ENCODE measurements at regions not wholly inside any gene's neighbourhood (a gene's known extent, or its start where the extent isn't known, plus 50 kb on each side); places are given as distances from the start of the nearest gene placed in this dataset.
"Not testable (repeated sequence)": the region's sequence is repeated elsewhere in the genome, so short reads cannot be mapped to it uniquely, and the experiment has no call there.

DNA sequence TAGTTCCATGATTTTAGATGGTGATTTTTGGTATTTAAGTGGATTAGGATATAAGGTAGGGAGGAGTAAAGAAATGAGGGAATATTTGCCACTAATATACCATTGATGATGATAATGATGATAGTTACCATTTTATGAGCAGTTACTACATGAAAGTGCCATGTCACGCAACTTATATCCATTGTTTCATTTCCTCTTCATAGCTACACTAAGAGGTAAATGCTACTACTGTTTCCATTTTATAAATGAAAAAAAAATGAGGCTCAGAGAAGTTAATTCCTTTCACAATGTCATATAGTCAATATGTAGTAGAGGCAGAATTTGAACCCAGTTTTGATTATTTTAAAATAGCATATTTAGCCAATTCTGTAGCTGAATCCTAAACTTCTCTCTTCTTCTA, 112.2 kb upstream of the ADRA1B start:
- Mint-ChIP-seq H3K36me3 (ENCODE audit: low read depth, unreplicated experiment) (no peaks in the 10 kb centered on the region), H3K4me3 (ENCODE audit: unreplicated experiment) (no peak overlapping the region), H3K9me3 (ENCODE audit: unreplicated experiment) (no peaks in the 10 kb centered on the region), H3K27ac (ENCODE audit: unreplicated experiment) (no peak overlapping the region), H3K27me3 (ENCODE audit: low read depth, unreplicated experiment) (peaks cover 6% of the 10 kb centered on the region), H3K4me1 (ENCODE audit: low read depth, unreplicated experiment) (no peaks in the 10 kb centered on the region)
- no peak for FAIRE-seq
- no peaks in the 10 kb centered on the region for H4K20me1 ChIP-seq (ENCODE audit: insufficient read depth, low read length)
- no peaks in the 10 kb centered on the region for H3K9me3 ChIP-seq (ENCODE audit: insufficient read depth, low read depth, low read length)
- no peak for TF ChIP-seq EZH2 (IDR thresholded peaks at IDR 0.05; ENCODE audit: insufficient read depth, low read length)
- TF ChIP-seq, protein P1, sequence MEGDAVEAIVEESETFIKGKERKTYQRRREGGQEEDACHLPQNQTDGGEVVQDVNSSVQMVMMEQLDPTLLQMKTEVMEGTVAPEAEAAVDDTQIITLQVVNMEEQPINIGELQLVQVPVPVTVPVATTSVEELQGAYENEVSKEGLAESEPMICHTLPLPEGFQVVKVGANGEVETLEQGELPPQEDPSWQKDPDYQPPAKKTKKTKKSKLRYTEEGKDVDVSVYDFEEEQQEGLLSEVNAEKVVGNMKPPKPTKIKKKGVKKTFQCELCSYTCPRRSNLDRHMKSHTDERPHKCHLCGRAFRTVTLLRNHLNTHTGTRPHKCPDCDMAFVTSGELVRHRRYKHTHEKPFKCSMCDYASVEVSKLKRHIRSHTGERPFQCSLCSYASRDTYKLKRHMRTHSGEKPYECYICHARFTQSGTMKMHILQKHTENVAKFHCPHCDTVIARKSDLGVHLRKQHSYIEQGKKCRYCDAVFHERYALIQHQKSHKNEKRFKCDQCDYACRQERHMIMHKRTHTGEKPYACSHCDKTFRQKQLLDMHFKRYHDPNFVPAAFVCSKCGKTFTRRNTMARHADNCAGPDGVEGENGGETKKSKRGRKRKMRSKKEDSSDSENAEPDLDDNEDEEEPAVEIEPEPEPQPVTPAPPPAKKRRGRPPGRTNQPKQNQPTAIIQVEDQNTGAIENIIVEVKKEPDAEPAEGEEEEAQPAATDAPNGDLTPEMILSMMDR (IDR thresholded peaks at IDR 0.05; ENCODE audit: insufficient read depth, low read depth, low read length), result no peak
- no peak overlapping the region for H3K9ac ChIP-seq (ENCODE audit: low read length)
- no peak overlapping the region for H3K27ac ChIP-seq (ENCODE audit: low read depth, low read length)
- H3K4me2 ChIP-seq (ENCODE audit: low read length), result no peak overlapping the region
- no peak overlapping the region for H3K4me3 ChIP-seq (ENCODE audit: insufficient read depth, low read depth, low read length)
- no peak for DNase-seq (ENCODE audit: low read depth)
- H3K36me3 ChIP-seq (ENCODE audit: insufficient read depth, low read length), result no peaks in the 10 kb centered on the region
- H3K27me3 ChIP-seq (ENCODE audit: insufficient read depth, low read length), result no peaks in the 10 kb centered on the region
- no peaks in the 10 kb centered on the region for H3K79me2 ChIP-seq (ENCODE audit: insufficient read depth, low read length)
- H3K4me1 ChIP-seq (ENCODE audit: insufficient read depth, low read length), result no peaks in the 10 kb centered on the region
- no peak overlapping the region for H2AFZ ChIP-seq (ENCODE audit: low read depth, low read length)

- Histone ChIP-seq H4K20me1 (ENCODE audit: insufficient read depth, low read length) (no peaks in the 10 kb centered on the region), H3K9me3 (ENCODE audit: insufficient read depth, low read depth, low read length) (no peaks in the 10 kb centered on the region), H3K4me3 (ENCODE audit: insufficient read depth, low read depth, low read length) (no peak overlapping the region), H3K4me1 (ENCODE audit: insufficient read depth, low read length) (no peaks in the 10 kb centered on the region), H3K79me2 (ENCODE audit: insufficient read depth, low read length) (no peaks in the 10 kb centered on the region), H3K36me3 (ENCODE audit: insufficient read depth, low read length) (no peaks in the 10 kb centered on the region), H3K27ac (ENCODE audit: low read depth, low read length) (no peak overlapping the region), H3K9ac (ENCODE audit: low read length) (no peak overlapping the region), H3K4me2 (ENCODE audit: low read length) (no peak overlapping the region), H2AFZ (ENCODE audit: low read depth, low read length) (no peak overlapping the region), H3K27me3 (ENCODE audit: insufficient read depth, low read length) (no peaks in the 10 kb centered on the region)
- peak; percentile 48 for DNase-seq (ENCODE audit: low read depth)
- H3K4me1 Mint-ChIP-seq (ENCODE audit: low read depth, unreplicated experiment), result no peaks in the 10 kb centered on the region
- TF ChIP-seq, protein P1 (IDR thresholded peaks at IDR 0.05; ENCODE audit: insufficient read depth, low read depth, low read length), result no peak
- TF ChIP-seq EZH2 (IDR thresholded peaks at IDR 0.05; ENCODE audit: insufficient read depth, low read length), result no peak
- peak; percentile 63 for FAIRE-seq
- no peaks in the 10 kb centered on the region for H3K36me3 Mint-ChIP-seq (ENCODE audit: low read depth, unreplicated experiment)
- peaks cover 4% of the 10 kb centered on the region for H3K27me3 Mint-ChIP-seq (ENCODE audit: low read depth, unreplicated experiment)
- H3K4me3 Mint-ChIP-seq (ENCODE audit: unreplicated experiment), result no peak overlapping the region
- no peaks in the 10 kb centered on the region for H3K9me3 Mint-ChIP-seq (ENCODE audit: unreplicated experiment)
- no peak overlapping the region for H3K27ac Mint-ChIP-seq (ENCODE audit: unreplicated experiment)
These were observed 111.3 kb upstream of the ADRA1B start for GRCh38 chr5:159805021-159805420.

GRCh38 chr5:159807135-159807534, 109.1 kb upstream of the ADRA1B start:
- not testable (repeated sequence) for H3K4me1 Mint-ChIP-seq (ENCODE audit: low read depth, unreplicated experiment); H3K4me3 ChIP-seq (ENCODE audit: insufficient read depth, low read depth, low read length); H3K27ac Mint-ChIP-seq (ENCODE audit: unreplicated experiment); H3K36me3 ChIP-seq (ENCODE audit: insufficient read depth, low read length); H2AFZ ChIP-seq (ENCODE audit: low read depth, low read length); H3K4me3 Mint-ChIP-seq (ENCODE audit: unreplicated experiment); H3K79me2 ChIP-seq (ENCODE audit: insufficient read depth, low read length); FAIRE-seq; H3K4me2 ChIP-seq (ENCODE audit: low read length); H3K27me3 ChIP-seq (ENCODE audit: insufficient read depth, low read length); H3K27ac ChIP-seq (ENCODE audit: low read depth, low read length); H3K9ac ChIP-seq (ENCODE audit: low read length); H3K36me3 Mint-ChIP-seq (ENCODE audit: low read depth, unreplicated experiment); H4K20me1 ChIP-seq (ENCODE audit: insufficient read depth, low read length); H3K9me3 ChIP-seq (ENCODE audit: insufficient read depth, low read depth, low read length); H3K27me3 Mint-ChIP-seq (ENCODE audit: low read depth, unreplicated experiment); H3K4me1 ChIP-seq (ENCODE audit: insufficient read depth, low read length); DNase-seq (ENCODE audit: low read depth); H3K9me3 Mint-ChIP-seq (ENCODE audit: unreplicated experiment)
